Natural killer cell treated with Interleukin-12 subunit alpha and Interleukin-12 subunit beta and Interleukin-15 and Interleukin-18, amount 100 ng/mL, for 72 hours (primary cell): ENCODE measurements at regions not wholly inside any gene's neighbourhood (a gene's known extent, or its start where the extent isn't known, plus 50 kb on each side); places are given as distances from the start of the nearest gene placed in this dataset.
A peak's percentile ranks its signal among the peaks of the same experiment; 100 is the strongest.

Experiments
- ATAC-seq, 2 donors: fragments of 150-1000 bp; cut with Tn5 transposase in 1 of 2; sonication (Bioruptor Pico), chemical (Tn5 transposase) in 1 of 2; 2 replicates each; pipeline ENCODE4 v1.10.0; 2021
- DNase-seq: peaks from one replicate; pipeline ENCODE4 v3.0.0; 2022; ENCODE audit warnings: low spot score
- H3K27ac Mint-ChIP-seq, 2 donors: 1 replicate in 1 of 2; 2 replicates in 1 of 2; pipeline ENCODE4 v1.8.0; 2022; ENCODE audit warnings: mixed read lengths in 2 of 2, mild to moderate bottlenecking in 1 of 2, moderate library complexity in 1 of 2
- H3K27me3 Mint-ChIP-seq, 2 donors: 1 replicate in 1 of 2; 2 replicates in 1 of 2; pipeline ENCODE4 v1.8.0; 2022; ENCODE audit warnings: mixed read lengths in 2 of 2
- H3K36me3 Mint-ChIP-seq: one replicate; pipeline ENCODE4 v1.8.0; 2022; ENCODE audit warnings: mixed read lengths
- H3K4me1 Mint-ChIP-seq, 2 donors: 1 replicate in 1 of 2; 2 replicates in 1 of 2; pipeline ENCODE4 v1.8.0; 2022; ENCODE audit warnings: low read depth in 2 of 2, mixed read lengths in 2 of 2, mild to moderate bottlenecking in 1 of 2
- H3K4me3 Mint-ChIP-seq: one replicate; pipeline ENCODE4 v1.8.0; 2022; ENCODE audit warnings: mixed read lengths
- H3K9me3 Mint-ChIP-seq: 2 replicates; pipeline ENCODE4 v1.8.0; 2022; ENCODE audit warnings: mixed read lengths

DNA sequence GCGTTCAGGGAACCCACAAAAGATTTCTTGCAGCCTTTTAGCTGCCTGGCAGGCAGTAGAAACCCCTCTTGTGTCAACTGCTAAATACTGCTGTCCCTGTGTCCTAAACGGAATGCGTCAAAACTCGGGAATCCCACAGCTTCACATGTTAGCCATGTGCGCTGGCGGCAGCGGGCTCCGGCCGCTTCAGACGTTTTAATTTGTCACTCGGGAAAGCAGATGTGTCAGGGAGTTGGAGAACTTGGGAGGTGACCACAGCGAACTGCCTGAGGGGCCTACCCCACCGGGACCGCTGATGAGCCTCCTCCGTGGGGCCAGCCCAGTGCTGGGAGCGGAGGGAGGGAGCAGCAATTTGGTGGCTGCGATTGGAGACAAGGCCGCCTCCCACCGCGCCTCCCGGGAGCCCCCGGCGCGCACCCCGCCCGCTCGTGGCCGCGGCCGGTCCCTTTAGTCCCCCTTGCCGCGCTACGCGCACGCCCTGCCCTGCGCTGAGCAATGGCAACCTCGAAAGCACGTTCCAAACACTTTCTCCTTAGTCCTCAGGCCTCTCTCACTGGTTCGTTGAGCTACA lies 146.1 kb upstream of the SATB2 start:
- ATAC-seq, result peak in 1 of 2 donors; percentile 48
- Mint-ChIP-seq H3K27ac (no peak overlapping the region), H3K36me3 (no peaks in the 10 kb centered on the region), H3K9me3 (no peaks in the 10 kb centered on the region), H3K4me1 (no peaks in the 10 kb centered on the region), H3K4me3 (no peak overlapping the region), H3K27me3 (peaks cover 9 to 19% of the 10 kb centered on the region in 2 donors)
- DNase-seq, result no peak

DNA sequence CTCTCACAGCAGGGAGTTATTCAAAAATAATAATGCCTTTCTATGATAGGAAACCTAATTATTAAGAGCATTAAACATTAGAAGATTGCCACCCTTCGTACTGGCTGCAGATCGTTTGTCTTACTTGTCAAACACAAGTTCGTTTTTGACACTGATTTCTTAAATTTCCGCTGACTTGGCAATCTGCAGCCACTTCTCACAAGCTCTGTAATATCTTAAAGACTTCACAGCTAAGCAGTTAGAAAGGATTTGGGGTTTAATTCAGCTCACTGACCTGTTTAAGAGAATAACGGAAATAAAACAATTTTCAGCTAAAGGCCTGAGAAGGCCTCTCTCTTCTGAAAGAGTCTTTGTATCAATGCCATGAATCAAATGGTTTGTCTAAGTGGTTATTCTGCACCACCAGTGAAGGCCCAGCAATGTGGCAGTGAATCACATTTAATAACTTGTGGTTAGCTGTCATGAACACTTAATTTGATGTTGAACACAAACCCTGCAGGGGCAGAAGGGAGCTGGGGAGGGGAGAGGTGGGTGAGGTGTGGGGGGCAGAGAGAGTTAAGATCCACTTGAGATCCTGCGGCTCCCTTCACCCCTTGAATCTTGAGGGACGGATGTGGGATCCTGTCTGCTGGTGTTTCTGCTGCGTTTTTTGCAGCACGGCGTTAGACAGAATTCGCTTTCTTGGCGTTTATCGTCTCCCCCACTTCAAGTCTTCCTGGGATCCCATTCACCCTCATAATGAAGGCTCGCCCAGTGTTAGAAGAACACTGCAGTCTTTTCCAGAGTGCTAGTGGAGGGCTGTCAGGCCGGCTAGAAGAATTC lies 145.4 kb upstream of the SATB2 start:
- H3K27ac Mint-ChIP-seq, result no peak overlapping the region

DNA sequence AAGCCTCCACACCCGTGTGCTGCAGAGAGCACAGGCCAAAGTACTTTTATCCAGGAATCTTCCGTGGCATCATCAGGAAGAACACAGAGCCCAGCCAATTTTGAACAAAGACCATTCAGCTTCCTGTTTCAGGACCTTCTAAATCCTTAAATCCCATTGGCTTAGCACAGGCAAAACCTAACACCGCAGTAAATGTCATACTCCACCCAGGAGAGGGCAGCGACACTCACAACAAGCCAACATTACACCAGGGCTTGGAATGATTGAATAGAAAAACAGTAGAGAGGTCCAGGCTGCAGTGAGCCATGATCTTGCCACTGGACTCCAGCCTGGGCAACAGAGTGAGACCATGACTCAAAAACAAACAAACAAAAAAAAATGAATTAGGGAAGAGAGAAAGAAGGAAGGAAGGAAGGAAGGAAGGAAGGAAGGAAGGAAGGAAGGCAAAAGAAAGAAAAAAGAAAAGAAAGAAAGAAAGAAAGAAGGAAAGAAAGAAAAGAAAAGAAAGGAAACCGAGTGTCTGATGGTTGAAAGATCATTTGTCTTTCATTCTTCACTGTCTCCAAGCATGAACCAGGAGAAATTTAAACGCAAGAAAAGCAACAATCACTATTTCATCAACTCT lies 144.6 kb upstream of the SATB2 start:
- DNase-seq, result no peak
- no peaks in the 10 kb centered on the region for H3K36me3 Mint-ChIP-seq
- H3K27me3 Mint-ChIP-seq, result peaks cover 14 to 17% of the 10 kb centered on the region in 2 donors
- no peak for ATAC-seq
- H3K27ac Mint-ChIP-seq, result no peak overlapping the region
- H3K4me1 Mint-ChIP-seq, result no peaks in the 10 kb centered on the region
- no peaks in the 10 kb centered on the region for H3K9me3 Mint-ChIP-seq
- H3K4me3 Mint-ChIP-seq, result no peak overlapping the region

More for the DNA sequence above, 145.4 kb upstream of the SATB2 start:
- no peak for DNase-seq
- H3K4me1 Mint-ChIP-seq, result no peaks in the 10 kb centered on the region
- no peaks in the 10 kb centered on the region for H3K9me3 Mint-ChIP-seq
- no peaks in the 10 kb centered on the region for H3K36me3 Mint-ChIP-seq
- ATAC-seq, result no peak
- H3K4me3 Mint-ChIP-seq, result no peak overlapping the region
- H3K27me3 Mint-ChIP-seq, result peaks cover 13 to 17% of the 10 kb centered on the region in 2 donors

DNA sequence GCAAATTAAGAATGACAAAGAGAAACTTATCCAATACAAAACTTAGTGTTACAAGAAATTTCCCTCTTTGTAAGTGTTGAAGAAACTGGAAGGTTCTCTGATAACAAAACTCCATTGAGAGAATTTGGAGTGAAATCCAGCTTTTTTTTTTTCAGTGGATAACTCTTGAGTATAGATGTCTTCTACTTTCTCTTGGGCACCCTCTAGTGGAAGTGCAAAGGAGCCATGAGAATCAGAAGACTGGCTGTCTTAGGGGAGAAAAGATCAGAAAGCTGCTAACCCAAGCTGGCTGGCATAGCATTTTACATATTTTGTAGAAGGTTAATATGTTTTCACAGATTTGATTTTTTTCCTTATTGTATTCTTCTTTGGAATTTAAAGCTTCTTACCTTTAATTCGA lies 138.8 kb upstream of the SATB2 start:
- no peak overlapping the region for H3K27ac Mint-ChIP-seq
- no peak overlapping the region for H3K4me3 Mint-ChIP-seq
- peaks cover 12 to 16% of the 10 kb centered on the region in 2 donors for H3K27me3 Mint-ChIP-seq
- ATAC-seq (no peak), DNase-seq (no peak)
- H3K9me3 Mint-ChIP-seq, result no peaks in the 10 kb centered on the region
- H3K4me1 Mint-ChIP-seq, result no peaks in the 10 kb centered on the region
- H3K36me3 Mint-ChIP-seq, result no peaks in the 10 kb centered on the region

DNA sequence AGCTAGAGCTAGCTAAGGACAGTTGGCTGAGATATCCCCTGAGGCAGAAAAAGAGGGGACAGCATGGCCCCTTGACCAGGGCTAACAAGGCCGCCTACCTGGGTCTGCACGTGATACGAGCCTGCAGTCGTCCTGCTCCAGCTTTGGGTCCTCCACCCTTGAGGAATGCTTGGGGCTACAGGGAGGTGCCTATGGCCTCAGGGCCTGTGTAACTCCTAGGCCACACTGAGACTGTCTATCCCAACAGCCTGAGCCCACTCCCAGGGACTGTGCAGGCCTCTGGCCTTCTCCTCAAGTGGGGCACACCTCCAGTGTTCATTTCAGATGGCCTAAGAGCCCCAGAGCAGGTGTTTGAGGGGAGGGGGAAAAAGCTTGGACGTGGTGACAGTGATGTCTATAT lies 136.7 kb upstream of the SATB2 start:
- ATAC-seq, result peak; percentile 46 to 57
- no peaks in the 10 kb centered on the region for H3K4me1 Mint-ChIP-seq
- DNase-seq, result no peak
- H3K4me3 Mint-ChIP-seq, result no peak overlapping the region
- peaks cover 12 to 20% of the 10 kb centered on the region in 2 donors for H3K27me3 Mint-ChIP-seq
- no peaks in the 10 kb centered on the region for H3K9me3 Mint-ChIP-seq
- no peak overlapping the region for H3K27ac Mint-ChIP-seq
- no peaks in the 10 kb centered on the region for H3K36me3 Mint-ChIP-seq

DNA sequence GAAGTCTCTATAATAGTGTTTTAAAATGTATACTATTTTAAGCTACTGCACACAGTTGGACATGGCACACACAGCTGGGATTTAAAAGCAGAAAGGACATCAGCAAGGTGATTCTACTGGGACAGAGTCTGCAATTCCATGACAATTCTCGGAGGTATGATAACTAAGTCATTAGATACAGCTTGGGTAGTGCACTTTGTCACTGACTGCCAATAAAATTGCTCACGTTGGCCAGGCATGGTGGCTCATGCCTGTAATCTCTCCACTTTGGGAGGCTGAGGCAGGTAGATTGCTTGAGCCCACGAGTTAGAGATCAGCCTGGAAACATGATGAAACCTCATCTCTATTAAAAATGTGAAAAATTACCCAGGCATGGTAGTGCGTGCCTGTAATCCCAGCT lies 134.1 kb upstream of the SATB2 start:
- no peaks in the 10 kb centered on the region for H3K4me1 Mint-ChIP-seq
- no peaks in the 10 kb centered on the region for H3K9me3 Mint-ChIP-seq
- DNase-seq, result no peak
- no peaks in the 10 kb centered on the region for H3K36me3 Mint-ChIP-seq
- ATAC-seq, result no peak
- no peak overlapping the region for H3K27ac Mint-ChIP-seq
- H3K27me3 Mint-ChIP-seq, result peaks cover 2 to 8% of the 10 kb centered on the region in 2 donors
- H3K4me3 Mint-ChIP-seq, result no peak overlapping the region

DNA sequence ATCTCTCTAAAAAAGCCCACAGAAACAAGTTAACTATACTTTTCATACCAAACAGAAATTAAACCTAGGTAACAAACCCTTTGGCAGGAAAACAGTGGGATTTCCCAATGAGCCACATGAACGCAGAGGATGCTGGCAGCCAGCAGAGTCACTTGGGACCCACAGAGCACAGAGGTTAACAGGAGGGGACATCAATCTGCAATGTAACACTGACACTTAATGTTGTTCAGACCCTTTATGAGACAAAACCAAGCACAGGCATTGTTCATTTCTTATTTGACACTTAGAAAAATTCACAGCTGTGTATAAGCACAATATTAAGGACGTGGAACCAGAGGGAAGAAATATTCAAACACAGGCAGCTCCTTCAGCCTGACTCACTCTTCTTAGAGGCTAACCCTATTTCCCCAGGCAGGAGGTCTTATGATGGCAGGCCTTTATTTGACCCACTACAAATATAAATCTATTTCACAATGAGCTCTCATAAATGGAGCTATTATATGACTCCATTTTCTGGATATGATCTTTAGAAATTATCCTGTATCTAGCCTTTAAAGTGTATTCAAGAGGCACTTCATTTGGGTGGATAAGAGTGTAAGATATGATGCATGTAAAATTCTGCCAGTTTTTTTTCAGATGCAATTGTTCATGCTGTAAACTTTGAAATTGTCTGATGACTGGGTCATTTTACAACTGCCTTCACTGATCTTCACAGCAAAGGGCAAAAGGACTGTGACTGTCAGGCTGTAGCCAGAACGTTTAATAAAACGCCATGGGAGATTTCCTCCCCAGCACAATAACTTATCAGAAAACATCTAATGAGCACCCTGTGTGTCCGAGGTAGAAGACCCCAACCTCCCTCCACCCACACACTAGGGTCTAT lies 132.8 kb upstream of the SATB2 start:
- H3K4me1 Mint-ChIP-seq, result no peaks in the 10 kb centered on the region
- no peak overlapping the region for H3K27ac Mint-ChIP-seq
- H3K36me3 Mint-ChIP-seq, result no peaks in the 10 kb centered on the region
- no peak overlapping the region for H3K4me3 Mint-ChIP-seq
- DNase-seq (no peak), ATAC-seq (no peak)
- H3K9me3 Mint-ChIP-seq, result no peaks in the 10 kb centered on the region
- peaks cover 2 to 8% of the 10 kb centered on the region in 2 donors for H3K27me3 Mint-ChIP-seq

DNA sequence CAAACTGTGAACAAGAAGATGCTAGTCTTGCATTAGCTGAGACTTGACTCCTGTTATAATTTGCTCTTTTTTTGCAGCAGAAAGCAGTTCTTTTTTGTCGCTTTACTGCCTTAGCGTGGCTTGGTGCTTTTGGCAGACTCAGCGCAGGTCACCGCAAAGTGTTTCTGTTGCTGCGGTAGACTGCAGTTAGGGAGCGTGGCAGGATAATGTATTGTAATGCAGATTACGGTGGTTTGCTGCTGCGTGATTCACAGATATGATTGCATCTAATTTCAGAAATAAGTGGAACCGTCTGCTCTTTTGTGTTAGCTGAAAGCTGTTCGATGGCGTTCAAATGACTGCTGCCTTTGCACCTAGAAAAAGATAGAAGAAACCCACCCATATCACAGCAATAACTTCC lies 131.6 kb upstream of the SATB2 start:
- H3K4me1 Mint-ChIP-seq, result no peaks in the 10 kb centered on the region
- no peak for ATAC-seq
- no peaks in the 10 kb centered on the region for H3K36me3 Mint-ChIP-seq
- no peak overlapping the region for H3K4me3 Mint-ChIP-seq
- H3K27ac Mint-ChIP-seq, result no peak overlapping the region
- no peaks in the 10 kb centered on the region for H3K9me3 Mint-ChIP-seq
- DNase-seq, result no peak
- peaks cover 4 to 8% of the 10 kb centered on the region in 2 donors for H3K27me3 Mint-ChIP-seq

DNA sequence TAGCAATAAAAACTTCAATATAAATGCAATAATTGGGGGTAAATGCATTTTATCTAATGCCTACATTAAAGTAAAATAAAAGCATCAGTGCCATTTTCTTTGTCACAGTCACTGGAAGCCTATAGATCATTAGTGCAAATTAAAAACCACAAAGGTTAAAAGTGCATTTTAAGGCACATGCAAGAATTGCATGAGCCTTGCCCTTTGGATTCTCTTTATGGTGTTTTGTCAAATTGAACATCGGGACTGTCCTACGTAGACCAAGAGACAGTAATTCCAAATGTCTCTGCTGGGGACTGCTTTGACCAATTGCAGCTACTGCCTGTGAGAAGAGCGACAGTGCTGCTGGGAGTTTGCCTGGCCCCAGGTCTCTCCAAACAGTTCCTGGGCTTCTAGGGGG lies 130.3 kb upstream of the SATB2 start:
- no peaks in the 10 kb centered on the region for H3K4me1 Mint-ChIP-seq
- H3K27me3 Mint-ChIP-seq, result peaks cover 4 to 8% of the 10 kb centered on the region in 2 donors
- no peak for ATAC-seq
- H3K27ac Mint-ChIP-seq, result no peak overlapping the region
- no peak for DNase-seq
- H3K36me3 Mint-ChIP-seq, result no peaks in the 10 kb centered on the region
- no peak overlapping the region for H3K4me3 Mint-ChIP-seq
- no peaks in the 10 kb centered on the region for H3K9me3 Mint-ChIP-seq

DNA sequence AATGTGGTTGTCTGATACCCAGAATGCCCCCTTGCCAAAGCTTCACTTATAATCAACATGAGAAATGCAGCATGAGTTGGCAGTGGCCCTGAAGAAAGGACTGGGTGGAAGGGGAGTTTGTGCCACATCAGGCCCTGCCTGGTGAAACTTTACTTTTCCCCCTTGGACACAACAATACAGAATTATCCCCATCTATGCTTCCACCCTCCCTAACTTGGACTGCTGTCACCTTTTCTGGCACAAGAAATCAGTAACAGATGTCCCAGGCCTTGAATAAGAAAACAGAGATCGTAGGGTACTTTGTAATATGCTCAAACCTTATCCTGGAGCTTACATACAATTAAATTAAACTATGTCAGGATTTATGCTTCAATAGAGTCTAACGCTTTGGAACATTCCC lies 128.9 kb upstream of the SATB2 start:
- H3K36me3 Mint-ChIP-seq, result no peaks in the 10 kb centered on the region
- H3K4me3 Mint-ChIP-seq, result no peak overlapping the region
- H3K4me1 Mint-ChIP-seq, result peaks cover 0 to 3% of the 10 kb centered on the region in 2 donors
- H3K27ac Mint-ChIP-seq, result no peak overlapping the region
- peaks cover 4 to 14% of the 10 kb centered on the region in 2 donors for H3K27me3 Mint-ChIP-seq
- H3K9me3 Mint-ChIP-seq, result no peaks in the 10 kb centered on the region
- ATAC-seq (no peak), DNase-seq (no peak)

DNA sequence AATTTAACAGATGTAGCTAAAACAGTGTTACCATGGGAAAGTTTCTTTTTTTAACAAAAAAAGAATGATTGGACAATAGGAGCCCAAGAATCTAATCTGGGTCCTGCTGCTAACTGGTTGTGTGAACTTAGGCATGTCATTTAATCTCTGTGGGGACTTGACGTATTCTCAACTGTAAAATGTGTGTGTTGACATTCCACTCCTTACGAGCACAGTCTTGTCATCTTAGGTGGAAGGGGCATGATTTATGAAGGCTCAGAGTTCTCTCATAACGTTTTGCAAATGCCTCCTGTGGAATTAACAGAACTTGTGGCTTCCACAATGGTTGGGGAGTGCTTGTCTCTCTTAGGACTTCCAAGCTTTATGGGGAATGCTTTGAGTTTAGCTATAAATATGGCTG lies 125.9 kb upstream of the SATB2 start:
- no peaks in the 10 kb centered on the region for H3K36me3 Mint-ChIP-seq
- H3K27ac Mint-ChIP-seq, result no peak overlapping the region
- H3K4me3 Mint-ChIP-seq, result no peak overlapping the region
- H3K27me3 Mint-ChIP-seq, result peaks cover 5 to 15% of the 10 kb centered on the region in 2 donors
- H3K9me3 Mint-ChIP-seq, result no peaks in the 10 kb centered on the region
- peaks cover 0 to 3% of the 10 kb centered on the region in 2 donors for H3K4me1 Mint-ChIP-seq
- ATAC-seq (no peak), DNase-seq (no peak)

DNA sequence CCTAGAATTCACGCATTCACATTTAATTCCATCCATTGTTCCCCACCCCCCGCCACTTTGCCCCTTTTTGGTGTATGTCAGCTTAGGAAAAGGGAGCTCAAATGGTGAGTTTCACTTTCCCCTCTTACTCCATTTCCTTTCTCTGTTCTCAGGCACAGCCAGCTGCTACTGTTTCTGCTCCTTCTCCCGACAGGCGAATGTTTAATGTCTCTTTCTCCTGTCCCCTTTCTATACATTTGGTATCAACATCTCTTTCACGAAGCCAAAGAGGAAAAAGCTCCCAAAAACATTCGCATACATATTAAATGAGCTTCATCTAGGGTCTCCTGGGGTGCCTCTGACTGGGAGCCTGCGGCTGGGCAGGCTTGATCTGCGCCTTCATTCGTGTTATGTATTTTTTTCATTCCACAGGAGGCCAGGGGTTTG lies 124.2 kb upstream of the SATB2 start:
- H3K27ac Mint-ChIP-seq, result no peak overlapping the region
- no peaks in the 10 kb centered on the region for H3K9me3 Mint-ChIP-seq
- DNase-seq (no peak), ATAC-seq (no peak)
- H3K27me3 Mint-ChIP-seq, result peaks cover 5 to 15% of the 10 kb centered on the region in 2 donors
- H3K4me1 Mint-ChIP-seq, result peaks cover 0 to 3% of the 10 kb centered on the region in 2 donors
- no peaks in the 10 kb centered on the region for H3K36me3 Mint-ChIP-seq
- H3K4me3 Mint-ChIP-seq, result no peak overlapping the region

DNA sequence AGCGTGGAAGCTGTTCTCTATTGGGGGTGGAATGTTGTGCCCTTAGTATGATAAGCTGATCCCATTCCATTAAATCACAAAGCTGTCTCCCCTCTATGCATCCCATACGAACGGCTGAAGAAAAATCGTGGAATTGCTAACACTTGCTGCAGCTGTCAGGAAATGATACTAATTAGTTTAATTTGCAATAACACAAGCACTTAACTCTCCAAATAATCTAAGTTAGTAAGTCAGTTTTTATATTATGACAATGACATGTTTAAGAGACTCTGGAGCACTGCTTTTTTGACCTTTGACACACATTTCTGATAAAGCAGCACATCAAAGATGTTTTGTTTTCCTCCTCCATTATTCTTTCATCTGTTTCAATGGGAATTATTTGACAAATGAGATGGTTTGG lies 123.7 kb upstream of the SATB2 start:
- Mint-ChIP-seq H3K27ac (no peak overlapping the region), H3K4me3 (no peak overlapping the region), H3K36me3 (no peaks in the 10 kb centered on the region), H3K9me3 (no peaks in the 10 kb centered on the region), H3K27me3 (peaks cover 5 to 15% of the 10 kb centered on the region in 2 donors), H3K4me1 (peaks cover 0 to 3% of the 10 kb centered on the region in 2 donors)
- ATAC-seq (no peak), DNase-seq (no peak)
